ENCODE measurements at regions not wholly inside any gene's neighbourhood (a gene's known extent, or its start where the extent isn't known, plus 50 kb on each side); places are given as distances from the start of the nearest gene placed in this dataset.

DNA sequence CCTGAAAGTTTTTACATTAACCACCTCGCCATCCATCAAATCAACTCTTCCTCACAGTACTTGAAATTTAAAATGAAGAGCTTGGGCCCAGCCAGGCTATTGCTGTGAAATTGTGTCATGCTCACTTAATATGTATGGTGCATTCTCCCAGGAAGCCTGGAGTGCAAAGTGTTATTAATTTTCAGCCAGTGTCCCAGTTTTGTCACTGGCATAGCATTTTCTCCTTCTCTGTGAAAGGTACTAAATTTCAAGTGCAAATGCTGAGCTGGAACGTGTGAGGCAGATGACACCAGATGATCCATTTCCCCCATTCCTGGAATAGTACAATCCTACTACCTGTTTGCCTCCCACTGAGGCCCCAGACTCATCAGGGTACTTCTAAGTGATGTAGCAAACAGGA is 397.6 kb upstream of the ACTBL2 start:
- TF ChIP-seq EZH2 (IDR thresholded peaks at IDR 0.05; ENCODE audit: borderline replicate concordance, low read length) (no peak), CTCF (conservative IDR thresholded peaks at IDR 0.05 in 1 of 2, IDR thresholded peaks at IDR 0.05 in 1 of 2; ENCODE audit: extremely low read depth in 1 of 2, insufficient read depth in 1 of 2, low read depth in 1 of 2, low read length in 2 of 2) (no peak)
